HL-60 (cell line): ENCODE measurements at regions not wholly inside any gene's neighbourhood (a gene's known extent, or its start where the extent isn't known, plus 50 kb on each side); places are given as distances from the start of the nearest gene placed in this dataset.

Experiments
- DNase-seq, 2 experiments: peaks; one replicate each; pipeline ENCODE4 v3.0.0-alpha.2; 2010 to 2020; ENCODE audit warnings: low read depth in 1 of 2, low spot score in 1 of 2
- H3K27ac ChIP-seq: fragments of 250-450 bp; sonication (Bioruptor Pico); replicated peaks from 2 replicates; pipeline ENCODE4 v1.5.1; 2020; ENCODE audit warnings: mild to moderate bottlenecking, moderate library complexity
- H3K27me3 ChIP-seq: fragments of 250-450 bp; sonication (Bioruptor Pico); 2 replicates; pipeline ENCODE4 v1.5.1; 2021; ENCODE audit warnings: mild to moderate bottlenecking, moderate library complexity; ENCODE audit not compliant: insufficient read depth, poor library complexity, severe bottlenecking
- H3K4me3 ChIP-seq: replicated peaks from 2 replicates; pipeline ENCODE4 v1.5.1; 2011; ENCODE audit warnings: mild to moderate bottlenecking, control low read depth, low read length; ENCODE audit not compliant: insufficient read depth
- GABPA ChIP-seq: IDR thresholded peaks from 2 replicates; pipeline ENCODE4 v1.6.1; 2012; ENCODE audit warnings: low read depth
- POLR2AphosphoS5 ChIP-seq: IDR thresholded peaks from 2 replicates; pipeline ENCODE4 v1.6.1; 2012; ENCODE audit warnings: low read depth
- SPI1 ChIP-seq: IDR thresholded peaks from 2 replicates; pipeline ENCODE4 v1.6.1; 2012; ENCODE audit warnings: low read depth, mild to moderate bottlenecking, borderline replicate concordance
- TF ChIP-seq, protein P1 (sequence below): IDR thresholded peaks from 2 replicates; pipeline ENCODE4 v1.6.1; 2012; ENCODE audit warnings: low read depth; ENCODE audit not compliant: insufficient replicate concordance
- TF ChIP-seq, protein P2 (sequence below): IDR thresholded peaks from one replicate; pipeline ENCODE4 v1.5.1; 2011; ENCODE audit warnings: low read length, control low read depth, inconsistent platforms; ENCODE audit not compliant: insufficient read depth

DNA sequence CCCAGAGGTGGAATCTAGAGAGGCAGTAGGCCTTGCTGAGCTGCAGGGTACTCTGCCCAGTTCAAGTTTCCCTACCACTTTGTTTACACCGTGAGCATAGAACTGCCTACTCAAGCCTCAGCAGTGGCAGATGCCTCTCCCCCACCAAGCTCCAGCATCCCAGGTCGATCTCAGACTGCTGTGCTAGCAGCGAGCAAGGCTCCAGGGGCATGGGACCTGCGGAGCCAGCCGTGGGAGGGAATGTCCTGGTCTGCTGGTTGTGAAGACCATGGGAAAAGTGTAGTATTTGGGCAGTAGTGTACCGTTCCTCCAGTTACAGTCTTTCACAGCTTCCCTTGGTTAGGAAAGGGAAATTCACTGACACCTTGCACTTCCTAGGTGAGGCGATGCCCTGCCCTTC is 50.6 kb upstream of the FSIP2 start:
- no peak overlapping the region for H3K4me3 ChIP-seq
- TF ChIP-seq POLR2AphosphoS5 (no peak), GABPA (no peak), SPI1 (no peak)
- TF ChIP-seq, protein P1, sequence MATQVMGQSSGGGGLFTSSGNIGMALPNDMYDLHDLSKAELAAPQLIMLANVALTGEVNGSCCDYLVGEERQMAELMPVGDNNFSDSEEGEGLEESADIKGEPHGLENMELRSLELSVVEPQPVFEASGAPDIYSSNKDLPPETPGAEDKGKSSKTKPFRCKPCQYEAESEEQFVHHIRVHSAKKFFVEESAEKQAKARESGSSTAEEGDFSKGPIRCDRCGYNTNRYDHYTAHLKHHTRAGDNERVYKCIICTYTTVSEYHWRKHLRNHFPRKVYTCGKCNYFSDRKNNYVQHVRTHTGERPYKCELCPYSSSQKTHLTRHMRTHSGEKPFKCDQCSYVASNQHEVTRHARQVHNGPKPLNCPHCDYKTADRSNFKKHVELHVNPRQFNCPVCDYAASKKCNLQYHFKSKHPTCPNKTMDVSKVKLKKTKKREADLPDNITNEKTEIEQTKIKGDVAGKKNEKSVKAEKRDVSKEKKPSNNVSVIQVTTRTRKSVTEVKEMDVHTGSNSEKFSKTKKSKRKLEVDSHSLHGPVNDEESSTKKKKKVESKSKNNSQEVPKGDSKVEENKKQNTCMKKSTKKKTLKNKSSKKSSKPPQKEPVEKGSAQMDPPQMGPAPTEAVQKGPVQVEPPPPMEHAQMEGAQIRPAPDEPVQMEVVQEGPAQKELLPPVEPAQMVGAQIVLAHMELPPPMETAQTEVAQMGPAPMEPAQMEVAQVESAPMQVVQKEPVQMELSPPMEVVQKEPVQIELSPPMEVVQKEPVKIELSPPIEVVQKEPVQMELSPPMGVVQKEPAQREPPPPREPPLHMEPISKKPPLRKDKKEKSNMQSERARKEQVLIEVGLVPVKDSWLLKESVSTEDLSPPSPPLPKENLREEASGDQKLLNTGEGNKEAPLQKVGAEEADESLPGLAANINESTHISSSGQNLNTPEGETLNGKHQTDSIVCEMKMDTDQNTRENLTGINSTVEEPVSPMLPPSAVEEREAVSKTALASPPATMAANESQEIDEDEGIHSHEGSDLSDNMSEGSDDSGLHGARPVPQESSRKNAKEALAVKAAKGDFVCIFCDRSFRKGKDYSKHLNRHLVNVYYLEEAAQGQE, result no peak
- TF ChIP-seq, protein P2, sequence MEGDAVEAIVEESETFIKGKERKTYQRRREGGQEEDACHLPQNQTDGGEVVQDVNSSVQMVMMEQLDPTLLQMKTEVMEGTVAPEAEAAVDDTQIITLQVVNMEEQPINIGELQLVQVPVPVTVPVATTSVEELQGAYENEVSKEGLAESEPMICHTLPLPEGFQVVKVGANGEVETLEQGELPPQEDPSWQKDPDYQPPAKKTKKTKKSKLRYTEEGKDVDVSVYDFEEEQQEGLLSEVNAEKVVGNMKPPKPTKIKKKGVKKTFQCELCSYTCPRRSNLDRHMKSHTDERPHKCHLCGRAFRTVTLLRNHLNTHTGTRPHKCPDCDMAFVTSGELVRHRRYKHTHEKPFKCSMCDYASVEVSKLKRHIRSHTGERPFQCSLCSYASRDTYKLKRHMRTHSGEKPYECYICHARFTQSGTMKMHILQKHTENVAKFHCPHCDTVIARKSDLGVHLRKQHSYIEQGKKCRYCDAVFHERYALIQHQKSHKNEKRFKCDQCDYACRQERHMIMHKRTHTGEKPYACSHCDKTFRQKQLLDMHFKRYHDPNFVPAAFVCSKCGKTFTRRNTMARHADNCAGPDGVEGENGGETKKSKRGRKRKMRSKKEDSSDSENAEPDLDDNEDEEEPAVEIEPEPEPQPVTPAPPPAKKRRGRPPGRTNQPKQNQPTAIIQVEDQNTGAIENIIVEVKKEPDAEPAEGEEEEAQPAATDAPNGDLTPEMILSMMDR, result no peak
- H3K27me3 ChIP-seq, result no peaks in the 10 kb centered on the region
- no peak overlapping the region for H3K27ac ChIP-seq
- DNase-seq, result no peak
